ENCODE measurements at regions not wholly inside any gene's neighbourhood (a gene's known extent, or its start where the extent isn't known, plus 50 kb on each side); places are given as distances from the start of the nearest gene placed in this dataset.

GRCh38 chr22:48247829-48248228 lies 1485.4 kb downstream of the TBC1D22A start:
- TF ChIP-seq CTCF (IDR thresholded peaks at IDR 0.05), result no peak
- no peak for TF ChIP-seq POLR2A (IDR thresholded peaks at IDR 0.05)

Data from adrenal gland (tissue), 5 donors.